ENCODE measurements at regions not wholly inside any gene's neighbourhood (a gene's known extent, or its start where the extent isn't known, plus 50 kb on each side); places are given as distances from the start of the nearest gene placed in this dataset.

GRCh38 chr18:70622622-70623419 lies 334.0 kb downstream of the SOCS6 start:
- TF ChIP-seq CTCF (IDR thresholded peaks at IDR 0.05; ENCODE audit: poor library complexity) (no peak), EZH2phosphoT487 (IDR thresholded peaks at IDR 0.05; ENCODE audit: low read depth, severe bottlenecking, unreplicated experiment) (no peak)
